OCI-LY7 (cell line): ENCODE measurements at regions not wholly inside any gene's neighbourhood (a gene's known extent, or its start where the extent isn't known, plus 50 kb on each side); places are given as distances from the start of the nearest gene placed in this dataset.

ENCODE experiments used
- EZH2phosphoT487 ChIP-seq: fragments of 200-600 bp; sonication (generic); IDR thresholded peaks from 2 replicates; pipeline ENCODE4 v1.6.1; 2018; ENCODE audit warnings: low read depth, borderline replicate concordance, mild to moderate bottlenecking, mixed run types, antibody characterized with exemption, low read length, moderate library complexity, mixed read lengths
- TF ChIP-seq, protein P1 (sequence below): fragments of 200-600 bp; sonication (generic); conservative IDR thresholded peaks from 2 replicates; pipeline ENCODE4 v1.5.1; 2014; ENCODE audit warnings: mild to moderate bottlenecking, antibody characterized with exemption, low read length, moderate library complexity, mixed read lengths

GRCh38 chr6:68046302-68046701 lies 588.8 kb upstream of the ADGRB3 start:
- TF ChIP-seq, protein P1, sequence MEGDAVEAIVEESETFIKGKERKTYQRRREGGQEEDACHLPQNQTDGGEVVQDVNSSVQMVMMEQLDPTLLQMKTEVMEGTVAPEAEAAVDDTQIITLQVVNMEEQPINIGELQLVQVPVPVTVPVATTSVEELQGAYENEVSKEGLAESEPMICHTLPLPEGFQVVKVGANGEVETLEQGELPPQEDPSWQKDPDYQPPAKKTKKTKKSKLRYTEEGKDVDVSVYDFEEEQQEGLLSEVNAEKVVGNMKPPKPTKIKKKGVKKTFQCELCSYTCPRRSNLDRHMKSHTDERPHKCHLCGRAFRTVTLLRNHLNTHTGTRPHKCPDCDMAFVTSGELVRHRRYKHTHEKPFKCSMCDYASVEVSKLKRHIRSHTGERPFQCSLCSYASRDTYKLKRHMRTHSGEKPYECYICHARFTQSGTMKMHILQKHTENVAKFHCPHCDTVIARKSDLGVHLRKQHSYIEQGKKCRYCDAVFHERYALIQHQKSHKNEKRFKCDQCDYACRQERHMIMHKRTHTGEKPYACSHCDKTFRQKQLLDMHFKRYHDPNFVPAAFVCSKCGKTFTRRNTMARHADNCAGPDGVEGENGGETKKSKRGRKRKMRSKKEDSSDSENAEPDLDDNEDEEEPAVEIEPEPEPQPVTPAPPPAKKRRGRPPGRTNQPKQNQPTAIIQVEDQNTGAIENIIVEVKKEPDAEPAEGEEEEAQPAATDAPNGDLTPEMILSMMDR, result no peak
- TF ChIP-seq EZH2phosphoT487, result no peak
